ENCODE measurements at regions not wholly inside any gene's neighbourhood (a gene's known extent, or its start where the extent isn't known, plus 50 kb on each side); places are given as distances from the start of the nearest gene placed in this dataset.

GRCh38 chr2:741195-741496, 63.9 kb upstream of the TMEM18 start:
- TF ChIP-seq, protein P1, sequence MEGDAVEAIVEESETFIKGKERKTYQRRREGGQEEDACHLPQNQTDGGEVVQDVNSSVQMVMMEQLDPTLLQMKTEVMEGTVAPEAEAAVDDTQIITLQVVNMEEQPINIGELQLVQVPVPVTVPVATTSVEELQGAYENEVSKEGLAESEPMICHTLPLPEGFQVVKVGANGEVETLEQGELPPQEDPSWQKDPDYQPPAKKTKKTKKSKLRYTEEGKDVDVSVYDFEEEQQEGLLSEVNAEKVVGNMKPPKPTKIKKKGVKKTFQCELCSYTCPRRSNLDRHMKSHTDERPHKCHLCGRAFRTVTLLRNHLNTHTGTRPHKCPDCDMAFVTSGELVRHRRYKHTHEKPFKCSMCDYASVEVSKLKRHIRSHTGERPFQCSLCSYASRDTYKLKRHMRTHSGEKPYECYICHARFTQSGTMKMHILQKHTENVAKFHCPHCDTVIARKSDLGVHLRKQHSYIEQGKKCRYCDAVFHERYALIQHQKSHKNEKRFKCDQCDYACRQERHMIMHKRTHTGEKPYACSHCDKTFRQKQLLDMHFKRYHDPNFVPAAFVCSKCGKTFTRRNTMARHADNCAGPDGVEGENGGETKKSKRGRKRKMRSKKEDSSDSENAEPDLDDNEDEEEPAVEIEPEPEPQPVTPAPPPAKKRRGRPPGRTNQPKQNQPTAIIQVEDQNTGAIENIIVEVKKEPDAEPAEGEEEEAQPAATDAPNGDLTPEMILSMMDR (IDR thresholded peaks at IDR 0.05; ENCODE audit: control extremely low read depth in 1 of 3, insufficient read depth in 1 of 3, low read depth in 1 of 3, low read length in 3 of 3) = no peak
- TF ChIP-seq USF2 (IDR thresholded peaks at IDR 0.05; ENCODE audit: low read length) = no peak
